ENCODE measurements at regions not wholly inside any gene's neighbourhood (a gene's known extent, or its start where the extent isn't known, plus 50 kb on each side); places are given as distances from the start of the nearest gene placed in this dataset.

- DNase-seq (ENCODE audit: low read depth) = no peak
- no peak overlapping the region for H3K4me3 ChIP-seq (ENCODE audit: control insufficient read depth, low read depth, low read length)
- no peak for TF ChIP-seq CTCF (IDR thresholded peaks at IDR 0.05; ENCODE audit: control insufficient read depth, insufficient read depth, low read depth, low read length, missing control alignments)
Measured at GRCh38 chr13:106350208-106350607, 185.3 kb downstream of the EFNB2 start.

- TF ChIP-seq CTCF (IDR thresholded peaks at IDR 0.05; ENCODE audit: control insufficient read depth, insufficient read depth, low read depth, low read length, missing control alignments) = no peak
- no peak for DNase-seq (ENCODE audit: low read depth)
- peak overlapping the region; percentile 12 for H3K4me3 ChIP-seq (ENCODE audit: control insufficient read depth, low read depth, low read length)
Measured at GRCh38 chr13:106349080-106349931, 186.2 kb downstream of the EFNB2 start.

GRCh38 chr13:106348075-106348840 is 187.2 kb downstream of the EFNB2 start:
- H3K4me3 ChIP-seq (ENCODE audit: control insufficient read depth, low read depth, low read length) = no peak overlapping the region
- no peak for DNase-seq (ENCODE audit: low read depth)
- no peak for TF ChIP-seq CTCF (IDR thresholded peaks at IDR 0.05; ENCODE audit: control insufficient read depth, insufficient read depth, low read depth, low read length, missing control alignments)

GRCh38 chr13:106344342-106344741 is 191.1 kb downstream of the EFNB2 start:
- H3K4me3 ChIP-seq (ENCODE audit: control insufficient read depth, low read depth, low read length) = no peak overlapping the region
- DNase-seq (ENCODE audit: low read depth) = no peak
- no peak for TF ChIP-seq CTCF (IDR thresholded peaks at IDR 0.05; ENCODE audit: control insufficient read depth, insufficient read depth, low read depth, low read length, missing control alignments)

GRCh38 chr13:106343836-106344235 is 191.6 kb downstream of the EFNB2 start:
- no peak for TF ChIP-seq CTCF (IDR thresholded peaks at IDR 0.05; ENCODE audit: control insufficient read depth, insufficient read depth, low read depth, low read length, missing control alignments)

GRCh38 chr13:106340249-106340648 is 195.2 kb downstream of the EFNB2 start:
- TF ChIP-seq CTCF (IDR thresholded peaks at IDR 0.05; ENCODE audit: control insufficient read depth, insufficient read depth, low read depth, low read length, missing control alignments) = no peak
- no peak overlapping the region for H3K4me3 ChIP-seq (ENCODE audit: control insufficient read depth, low read depth, low read length)
- no peak for DNase-seq (ENCODE audit: low read depth)

More at GRCh38 chr13:106343836-106344235, 191.6 kb downstream of the EFNB2 start:
- no peak overlapping the region for H3K4me3 ChIP-seq (ENCODE audit: control insufficient read depth, low read depth, low read length)
- no peak for DNase-seq (ENCODE audit: low read depth)

All from AG09309 (cell line).